Testis (tissue), 2 donors: ENCODE measurements at regions not wholly inside any gene's neighbourhood (a gene's known extent, or its start where the extent isn't known, plus 50 kb on each side); places are given as distances from the start of the nearest gene placed in this dataset.

ENCODE experiments used
- DNase-seq: peaks from one replicate; pipeline ENCODE4 v3.0.0-alpha.2; 2019
- H3K27ac ChIP-seq, 2 donors: fragments of 200-600 bp; sonication (generic); one replicate each; pipeline ENCODE4 v1.5.1; 2019
- H3K27me3 ChIP-seq: fragments of 200-600 bp; sonication (generic); one replicate; pipeline ENCODE4 v1.5.1; 2019
- H3K36me3 ChIP-seq: fragments of 200-600 bp; sonication (generic); one replicate; pipeline ENCODE4 v1.5.1; 2017; ENCODE audit warnings: low read depth; ENCODE audit errors: missing control alignments
- H3K4me1 ChIP-seq: fragments of 200-600 bp; sonication (generic); one replicate; pipeline ENCODE4 v1.5.1; 2019
- H3K4me3 ChIP-seq, 2 donors: fragments of 200-600 bp; sonication (generic); one replicate each; pipeline ENCODE4 v1.5.1; 2017 to 2019
- H3K9me3 ChIP-seq: fragments of 200-600 bp; sonication (generic); one replicate; pipeline ENCODE4 v1.5.1; 2017
- CTCF ChIP-seq, 3 experiments: fragments of 450-650 bp in 2 of 3; fragments of 200-600 bp in 1 of 3; sonication (generic) in 1 of 3; IDR thresholded peaks; one replicate each; pipeline ENCODE4 v1.5.1; 2016 to 2019; ENCODE audit warnings: antibody characterized with exemption in 3 of 3, mild to moderate bottlenecking in 2 of 3, moderate library complexity in 1 of 3
- POLR2A ChIP-seq: fragments of 450-650 bp; IDR thresholded peaks from one replicate; pipeline ENCODE4 v1.6.1; 2017; ENCODE audit warnings: antibody characterized with exemption, mild to moderate bottlenecking, moderate library complexity
- WGBS, 2 donors: methylation state at CpG; one replicate each; pipeline ENCODE4 v1.1.5; 2018; 5-methylcytosine and 5-hydroxymethylcytosine counted together
- intact Hi-C: fragments of 100-400 bp; cut with DNase I; formaldehyde crosslinking; loops from one replicate; pipeline ENCODE4 v1.15.1; 2023; ENCODE audit warnings: low total_unique reads

- Histone ChIP-seq H3K4me3 (no peak overlapping the region), H3K4me1 (no peaks in the 10 kb centered on the region), H3K27ac (peak overlapping the region; percentile 50), H3K9me3 (no peaks in the 10 kb centered on the region), H3K27me3 (no peaks in the 10 kb centered on the region), H3K36me3 (no peaks in the 10 kb centered on the region)
- TF ChIP-seq POLR2A: no peak
- no peak for TF ChIP-seq CTCF (IDR thresholded peaks at IDR 0.05)
- peak; percentile 30 for DNase-seq
- intact Hi-C loops: no loop called here
- 52 to 54% methylated on average over 1 of the region's 1 CpG for WGBS, 2 donors
These were observed 355.6 kb downstream of the LRIG3 start for GRCh38 chr12:58564721-58565120.

GRCh38 chr12:58566599-58566998, 353.7 kb downstream of the LRIG3 start:
- WGBS, 2 donors: 82 to 92% methylated on average over 3 of the region's 3 CpGs

GRCh38 chr12:58567189-58567588, 353.1 kb downstream of the LRIG3 start:
- Histone ChIP-seq H3K4me3 (no peak overlapping the region), H3K27ac (no peak overlapping the region), H3K36me3 (no peaks in the 10 kb centered on the region), H3K9me3 (no peaks in the 10 kb centered on the region), H3K27me3 (no peaks in the 10 kb centered on the region), H3K4me1 (no peaks in the 10 kb centered on the region)
- intact Hi-C loops: no loop called here
- TF ChIP-seq POLR2A (no peak), CTCF (IDR thresholded peaks at IDR 0.05) (no peak)
- no peak for DNase-seq
- WGBS, 2 donors: 75 to 85% methylated on average over 1 of the region's 1 CpG

More at GRCh38 chr12:58566599-58566998, 353.7 kb downstream of the LRIG3 start:
- intact Hi-C loops: no loop called here
- DNase-seq: no peak
- H3K27ac ChIP-seq: no peak overlapping the region
- no peaks in the 10 kb centered on the region for H3K4me1 ChIP-seq
- no peak overlapping the region for H3K4me3 ChIP-seq
- H3K9me3 ChIP-seq: no peaks in the 10 kb centered on the region
- no peaks in the 10 kb centered on the region for H3K36me3 ChIP-seq
- no peak for TF ChIP-seq POLR2A
- no peak for TF ChIP-seq CTCF (IDR thresholded peaks at IDR 0.05)
- no peaks in the 10 kb centered on the region for H3K27me3 ChIP-seq

- 94% methylated on average over 1 of the region's 1 CpG for WGBS, 2 donors
- Histone ChIP-seq H3K27ac (no peak overlapping the region), H3K4me3 (no peak overlapping the region), H3K9me3 (no peaks in the 10 kb centered on the region), H3K4me1 (no peaks in the 10 kb centered on the region), H3K27me3 (no peaks in the 10 kb centered on the region), H3K36me3 (no peaks in the 10 kb centered on the region)
- intact Hi-C loops: no loop called here
- TF ChIP-seq CTCF (IDR thresholded peaks at IDR 0.05): no peak
- TF ChIP-seq POLR2A: no peak
- DNase-seq: no peak
These were observed 349.9 kb downstream of the LRIG3 start for GRCh38 chr12:58570411-58570810.

GRCh38 chr12:58575256-58575655, 345.0 kb downstream of the LRIG3 start:
- intact Hi-C loops: no loop called here
- Histone ChIP-seq H3K36me3 (no peaks in the 10 kb centered on the region), H3K27me3 (no peaks in the 10 kb centered on the region), H3K4me1 (no peaks in the 10 kb centered on the region), H3K27ac (no peak overlapping the region), H3K9me3 (no peaks in the 10 kb centered on the region), H3K4me3 (no peak overlapping the region)
- 49 to 52% methylated on average over 5 of the region's 5 CpGs for WGBS, 2 donors
- no peak for TF ChIP-seq CTCF (IDR thresholded peaks at IDR 0.05)
- TF ChIP-seq POLR2A: no peak
- DNase-seq: peak; percentile 57
